ENCODE measurements at regions not wholly inside any gene's neighbourhood (a gene's known extent, or its start where the extent isn't known, plus 50 kb on each side); places are given as distances from the start of the nearest gene placed in this dataset.

GRCh38 chr1:80418134-80418533, 1382.6 kb upstream of the ADGRL2 start:
- TF ChIP-seq, protein P1, sequence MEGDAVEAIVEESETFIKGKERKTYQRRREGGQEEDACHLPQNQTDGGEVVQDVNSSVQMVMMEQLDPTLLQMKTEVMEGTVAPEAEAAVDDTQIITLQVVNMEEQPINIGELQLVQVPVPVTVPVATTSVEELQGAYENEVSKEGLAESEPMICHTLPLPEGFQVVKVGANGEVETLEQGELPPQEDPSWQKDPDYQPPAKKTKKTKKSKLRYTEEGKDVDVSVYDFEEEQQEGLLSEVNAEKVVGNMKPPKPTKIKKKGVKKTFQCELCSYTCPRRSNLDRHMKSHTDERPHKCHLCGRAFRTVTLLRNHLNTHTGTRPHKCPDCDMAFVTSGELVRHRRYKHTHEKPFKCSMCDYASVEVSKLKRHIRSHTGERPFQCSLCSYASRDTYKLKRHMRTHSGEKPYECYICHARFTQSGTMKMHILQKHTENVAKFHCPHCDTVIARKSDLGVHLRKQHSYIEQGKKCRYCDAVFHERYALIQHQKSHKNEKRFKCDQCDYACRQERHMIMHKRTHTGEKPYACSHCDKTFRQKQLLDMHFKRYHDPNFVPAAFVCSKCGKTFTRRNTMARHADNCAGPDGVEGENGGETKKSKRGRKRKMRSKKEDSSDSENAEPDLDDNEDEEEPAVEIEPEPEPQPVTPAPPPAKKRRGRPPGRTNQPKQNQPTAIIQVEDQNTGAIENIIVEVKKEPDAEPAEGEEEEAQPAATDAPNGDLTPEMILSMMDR (IDR thresholded peaks at IDR 0.05; ENCODE audit: borderline replicate concordance, insufficient read depth, low read depth, low read length), result no peak
- no peak overlapping the region for H3K4me3 ChIP-seq (ENCODE audit: low read depth, low read length)

- TF ChIP-seq, protein P1 (IDR thresholded peaks at IDR 0.05; ENCODE audit: borderline replicate concordance, insufficient read depth, low read depth, low read length), result no peak
- H3K4me3 ChIP-seq (ENCODE audit: low read depth, low read length), result no peak overlapping the region
Observed at GRCh38 chr1:80417671-80418070, 1383.1 kb upstream of the ADGRL2 start.

- TF ChIP-seq, protein P1 (IDR thresholded peaks at IDR 0.05; ENCODE audit: borderline replicate concordance, insufficient read depth, low read depth, low read length), result no peak
Observed at GRCh38 chr1:80413969-80414368, 1386.8 kb upstream of the ADGRL2 start.

GRCh38 chr1:80410233-80410632, 1390.5 kb upstream of the ADGRL2 start:
- no peak overlapping the region for H3K4me3 ChIP-seq (ENCODE audit: low read depth, low read length)
- TF ChIP-seq, protein P1 (IDR thresholded peaks at IDR 0.05; ENCODE audit: borderline replicate concordance, insufficient read depth, low read depth, low read length), result no peak

More at GRCh38 chr1:80413969-80414368, 1386.8 kb upstream of the ADGRL2 start:
- H3K4me3 ChIP-seq (ENCODE audit: low read depth, low read length), result no peak overlapping the region

- H3K4me3 ChIP-seq (ENCODE audit: low read depth, low read length), result no peak overlapping the region
- TF ChIP-seq, protein P1 (IDR thresholded peaks at IDR 0.05; ENCODE audit: borderline replicate concordance, insufficient read depth, low read depth, low read length), result no peak
Observed at GRCh38 chr1:80403471-80403893, 1397.0 kb upstream of the ADGRL4 start.

- H3K4me3 ChIP-seq (ENCODE audit: low read depth, low read length), result no peak overlapping the region
- TF ChIP-seq, protein P1 (IDR thresholded peaks at IDR 0.05; ENCODE audit: borderline replicate concordance, insufficient read depth, low read depth, low read length), result no peak
Observed at GRCh38 chr1:80402625-80403024, 1396.1 kb upstream of the ADGRL4 start.

- no peak overlapping the region for H3K4me3 ChIP-seq (ENCODE audit: low read depth, low read length)
- TF ChIP-seq, protein P1 (IDR thresholded peaks at IDR 0.05; ENCODE audit: borderline replicate concordance, insufficient read depth, low read depth, low read length), result no peak
Observed at GRCh38 chr1:80401757-80402156, 1395.2 kb upstream of the ADGRL4 start.

All from GM12875 (cell line).